Endothelial cell of umbilical vein (primary cell): ENCODE measurements at regions not wholly inside any gene's neighbourhood (a gene's known extent, or its start where the extent isn't known, plus 50 kb on each side); places are given as distances from the start of the nearest gene placed in this dataset.

Source experiments
- BruUV-seq: library from RNA; stranded (reverse); fragments of 400-500 nt; replicated peaks from 2 replicates; lab custom pipeline; 2021; lab: Mats Ljungman, UMichigan
- CTCF ChIA-PET: fragments of 300-600, 350-600 bp; sonication (Branson Sonifier 250); formaldehyde crosslinking; loops from one replicate; lab custom pipeline; 2021; ENCODE audit warnings: antibody characterized with exemption, inconsistent platforms; lab: Charles Lee
- POLR2A ChIA-PET: fragments of 300-600, 350-600 bp; sonication (Branson Sonifier 250); formaldehyde crosslinking; loops from one replicate; lab custom pipeline; 2021; ENCODE audit warnings: antibody characterized with exemption, inconsistent platforms; lab: Charles Lee
- DNase-seq: peaks from one replicate; pipeline ENCODE4 v3.0.0-alpha.2; 2011; ENCODE audit warnings: low read depth, low spot score
- FAIRE-seq: peaks from 2 replicates; lab custom pipeline; 2011; peaks lifted over from hg19 to GRCh38; lab: Jason Lieb, UNC
- H2AFZ ChIP-seq: 2 replicates; pipeline ENCODE4 v1.6.0; 2012; ENCODE audit warnings: low read depth, low read length, control low read depth, inconsistent platforms
- H3K27ac ChIP-seq: 2 replicates; pipeline ENCODE4 v1.5.1; 2011; ENCODE audit warnings: low read depth, mild to moderate bottlenecking, control low read depth, low read length, moderate library complexity; ENCODE audit not compliant: insufficient read depth
- H3K27me3 ChIP-seq, 2 experiments: 2 replicates each; pipeline versions ENCODE4 v1.6.0 to v1.6.1; 2011; ENCODE audit warnings: low read length in 2 of 2, mixed read lengths in 1 of 2; ENCODE audit not compliant: control insufficient read depth in 2 of 2, insufficient read depth in 2 of 2
- H3K36me3 ChIP-seq, 2 experiments: 2 replicates in 1 of 2; 3 replicates in 1 of 2; pipeline ENCODE4 v1.5.1; 2011; ENCODE audit warnings: low read length in 2 of 2, mild to moderate bottlenecking in 1 of 2, moderate library complexity in 1 of 2; ENCODE audit not compliant: control insufficient read depth in 2 of 2, insufficient read depth in 2 of 2; ENCODE audit errors: extremely low read depth in 1 of 2
- H3K4me1 ChIP-seq: 3 replicates; pipeline ENCODE4 v1.5.1; 2011; ENCODE audit warnings: mild to moderate bottlenecking, low read length; ENCODE audit not compliant: control insufficient read depth, insufficient read depth; ENCODE audit errors: extremely low read depth
- H3K4me2 ChIP-seq: 2 replicates; pipeline ENCODE4 v1.6.1; 2011; ENCODE audit warnings: low read length, control low read depth, mixed read lengths; ENCODE audit not compliant: insufficient read depth
- H3K4me3 ChIP-seq, 3 experiments: fragments of 200-600 bp in 1 of 3; sonication (generic), shearing (Covaris generic) in 1 of 3; replicated peaks in 1 of 3; 2 replicates each; pipeline ENCODE4 v1.5.1; 2011 to 2016; ENCODE audit warnings: control low read depth in 3 of 3, low read length in 3 of 3, mild to moderate bottlenecking in 2 of 3, inconsistent platforms in 1 of 3, low read depth in 1 of 3, moderate library complexity in 1 of 3; ENCODE audit not compliant: insufficient read depth in 1 of 3
- H3K79me2 ChIP-seq: 2 replicates; pipeline ENCODE4 v1.6.0; 2012; ENCODE audit warnings: low read length, inconsistent platforms; ENCODE audit not compliant: control insufficient read depth, insufficient read depth
- H3K9ac ChIP-seq: replicated peaks from 2 replicates; pipeline ENCODE3; 2011; ENCODE audit warnings: low read length, control low read depth; ENCODE audit not compliant: insufficient read depth; ENCODE audit errors: extremely low read depth
- H3K9me1 ChIP-seq: replicated peaks from 3 replicates; pipeline ENCODE4 v1.6.0; 2011; ENCODE audit warnings: mild to moderate bottlenecking, low read length; ENCODE audit not compliant: control insufficient read depth, insufficient read depth; ENCODE audit errors: extremely low read depth
- H3K9me3 ChIP-seq: replicated peaks from 2 replicates; pipeline ENCODE4 v1.5.1; 2012; ENCODE audit warnings: low read length, inconsistent platforms; ENCODE audit not compliant: control insufficient read depth, insufficient read depth
- H4K20me1 ChIP-seq: replicated peaks from 2 replicates; pipeline ENCODE3; 2011; ENCODE audit warnings: mild to moderate bottlenecking, low read length; ENCODE audit not compliant: control insufficient read depth, insufficient read depth; ENCODE audit errors: extremely low read depth
- EZH2 ChIP-seq: IDR thresholded peaks from 2 replicates; pipeline ENCODE4 v1.6.1; 2012; ENCODE audit warnings: borderline replicate concordance, low read depth, mild to moderate bottlenecking, moderate library complexity, low read length, inconsistent platforms; ENCODE audit not compliant: severe bottlenecking
- FOS ChIP-seq: IDR thresholded peaks from 2 replicates; pipeline ENCODE4 v1.6.1; 2011; ENCODE audit warnings: mild to moderate bottlenecking, low read length, moderate library complexity, borderline replicate concordance; ENCODE audit not compliant: insufficient read depth
- GATA2 ChIP-seq: IDR thresholded peaks from 2 replicates; pipeline ENCODE4 v1.7.0; 2011; ENCODE audit warnings: low read depth, mild to moderate bottlenecking, moderate library complexity, mixed read lengths, low read length; ENCODE audit not compliant: insufficient read length, insufficient read depth
- JUN ChIP-seq: IDR thresholded peaks from 2 replicates; pipeline ENCODE4 v1.6.1; 2011; ENCODE audit warnings: borderline replicate concordance, low read depth; ENCODE audit not compliant: insufficient read length, insufficient read depth
- MAX ChIP-seq: IDR thresholded peaks from 2 replicates; pipeline ENCODE4 v1.6.1; 2011; ENCODE audit not compliant: insufficient read depth, insufficient read length
- MYC ChIP-seq: IDR thresholded peaks from one replicate; pipeline ENCODE4 v1.6.1; 2011; ENCODE audit warnings: mild to moderate bottlenecking, low read depth, low read length
- POLR2A ChIP-seq: IDR thresholded peaks from 2 replicates; pipeline ENCODE4 v1.6.1; 2012; ENCODE audit warnings: low read depth, mild to moderate bottlenecking, control low read depth, low read length
- POLR2AphosphoS5 ChIP-seq: IDR thresholded peaks from 2 replicates; pipeline ENCODE4 v1.6.1; 2012; ENCODE audit warnings: low read depth, mild to moderate bottlenecking, control low read depth, low read length, moderate library complexity; ENCODE audit not compliant: insufficient read depth
- dilution Hi-C: fragments of 300-500 bp; cut with MboI; formaldehyde crosslinking; loops from one replicate; pipeline ENCODE4 v1.15.0; 2019; ENCODE audit warnings: low sequenced_read_pairs; ENCODE audit not compliant: extremely low pct_ligation_motif_present
- intact Hi-C: fragments of 100-400 bp; cut with micrococcal nuclease; formaldehyde crosslinking; loops from one replicate; pipeline ENCODE4 v1.10.0; 2022
- TF ChIP-seq, protein P1 (sequence below), 2 donors: IDR thresholded peaks; 1 replicate in 1 of 2; 2 replicates in 1 of 2; pipeline ENCODE4 v1.5.1; 2011; ENCODE audit warnings: low read length in 2 of 2, mild to moderate bottlenecking in 2 of 2, moderate library complexity in 2 of 2, control low read depth in 1 of 2, inconsistent platforms in 1 of 2, low read depth in 1 of 2; ENCODE audit not compliant: insufficient read depth in 1 of 2; ENCODE audit errors: extremely low read depth in 1 of 2

GRCh38 chr13:33645591-33646554 lies 172.1 kb upstream of the RFC3 start:
- no peak for FAIRE-seq
- Histone ChIP-seq H3K27ac (no peak overlapping the region), H4K20me1 (no peaks in the 10 kb centered on the region), H3K9me1 (no peaks in the 10 kb centered on the region), H3K4me1 (no peaks in the 10 kb centered on the region), H3K36me3 (no peaks in the 10 kb centered on the region), H3K79me2 (no peaks in the 10 kb centered on the region), H3K4me3 (no peak overlapping the region), H3K27me3 (no peaks in the 10 kb centered on the region), H3K9ac (no peak overlapping the region), H2AFZ (no peak overlapping the region), H3K9me3 (no peaks in the 10 kb centered on the region), H3K4me2 (no peak overlapping the region)
- POLR2A ChIA-PET, result no interaction called here
- intact Hi-C loops, result no loop called here
- TF ChIP-seq EZH2, result no peak
- TF ChIP-seq GATA2, result no peak
- no peak for TF ChIP-seq MAX
- TF ChIP-seq MYC, result no peak
- no peak for TF ChIP-seq FOS
- no peak for TF ChIP-seq POLR2A
- TF ChIP-seq JUN, result no peak
- TF ChIP-seq, protein P1, sequence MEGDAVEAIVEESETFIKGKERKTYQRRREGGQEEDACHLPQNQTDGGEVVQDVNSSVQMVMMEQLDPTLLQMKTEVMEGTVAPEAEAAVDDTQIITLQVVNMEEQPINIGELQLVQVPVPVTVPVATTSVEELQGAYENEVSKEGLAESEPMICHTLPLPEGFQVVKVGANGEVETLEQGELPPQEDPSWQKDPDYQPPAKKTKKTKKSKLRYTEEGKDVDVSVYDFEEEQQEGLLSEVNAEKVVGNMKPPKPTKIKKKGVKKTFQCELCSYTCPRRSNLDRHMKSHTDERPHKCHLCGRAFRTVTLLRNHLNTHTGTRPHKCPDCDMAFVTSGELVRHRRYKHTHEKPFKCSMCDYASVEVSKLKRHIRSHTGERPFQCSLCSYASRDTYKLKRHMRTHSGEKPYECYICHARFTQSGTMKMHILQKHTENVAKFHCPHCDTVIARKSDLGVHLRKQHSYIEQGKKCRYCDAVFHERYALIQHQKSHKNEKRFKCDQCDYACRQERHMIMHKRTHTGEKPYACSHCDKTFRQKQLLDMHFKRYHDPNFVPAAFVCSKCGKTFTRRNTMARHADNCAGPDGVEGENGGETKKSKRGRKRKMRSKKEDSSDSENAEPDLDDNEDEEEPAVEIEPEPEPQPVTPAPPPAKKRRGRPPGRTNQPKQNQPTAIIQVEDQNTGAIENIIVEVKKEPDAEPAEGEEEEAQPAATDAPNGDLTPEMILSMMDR (IDR thresholded peaks at IDR 0.05; ENCODE audit: extremely low read depth in 1 of 2, insufficient read depth in 1 of 2, low read depth in 1 of 2, low read length in 2 of 2), result no peak
- TF ChIP-seq POLR2AphosphoS5, result no peak
- DNase-seq, result no peak
- dilution Hi-C loops, result no loop called here
- no TSS peak for BruUV-seq
- CTCF ChIA-PET, result interaction anchor here (0.9 kb wide), 1 partner anchor 19 kb away, joined by 3 read pairs; no protein-coding TSS in a partner anchor
